IMR-90 (cell line): ENCODE measurements at regions not wholly inside any gene's neighbourhood (a gene's known extent, or its start where the extent isn't known, plus 50 kb on each side); places are given as distances from the start of the nearest gene placed in this dataset.

Source experiments
- ATAC-seq: fragments of 200-7000 bp; cut with Tn5 transposase; 2 replicates; pipeline ENCODE4 v1.9.1; 2020; ENCODE audit warnings: low read depth, mild to moderate bottlenecking, moderate library complexity
- BruUV-seq: library from RNA; stranded (reverse); fragments of 400-500 nt; replicated peaks from 2 replicates; lab custom pipeline; 2021; lab: Mats Ljungman, UMichigan
- CTCF ChIA-PET: fragments of 300-600 bp; formaldehyde crosslinking; extraction: SDS; loops from one replicate; lab custom pipeline; 2021; ENCODE audit warnings: antibody characterized with exemption; lab: Yijun Ruan, JAX
- POLR2A ChIA-PET: fragments of 300-600 bp; sonication (Branson Sonifier 250); formaldehyde crosslinking; loops from one replicate; lab custom pipeline; 2022; ENCODE audit warnings: antibody characterized with exemption; ENCODE audit not compliant: unreplicated experiment; lab: Charles Lee
- DNase-seq: peaks from one replicate; pipeline ENCODE4 v3.0.0; 2013
- H2AFZ ChIP-seq: replicated peaks from 2 replicates; pipeline ENCODE3; 2013; ENCODE audit warnings: low read length, mild to moderate bottlenecking; ENCODE audit not compliant: poor library complexity
- H2AK5ac ChIP-seq: 2 replicates; pipeline ENCODE4 v1.6.1; 2013; ENCODE audit warnings: low read depth, low read length, inconsistent platforms
- H2AK9ac ChIP-seq: replicated peaks from 2 replicates; pipeline ENCODE3; 2013; ENCODE audit warnings: mild to moderate bottlenecking, low read depth, low read length, moderate library complexity; ENCODE audit not compliant: poor library complexity
- H2BK120ac ChIP-seq: 2 replicates; pipeline ENCODE4 v1.6.1; 2013; ENCODE audit warnings: low read depth, low read length, inconsistent platforms
- H2BK15ac ChIP-seq: 3 replicates; pipeline ENCODE4 v1.6.1; 2013; ENCODE audit warnings: low read depth, low read length, inconsistent platforms
- H2BK20ac ChIP-seq: 2 replicates; pipeline ENCODE4 v1.6.1; 2013; ENCODE audit warnings: low read depth, mild to moderate bottlenecking, inconsistent platforms, low read length, moderate library complexity
- H2BK5ac ChIP-seq: 2 replicates; pipeline ENCODE4 v1.6.1; 2013; ENCODE audit warnings: mild to moderate bottlenecking, low read depth, low read length, inconsistent platforms; ENCODE audit not compliant: poor library complexity, severe bottlenecking
- H3K14ac ChIP-seq: replicated peaks from 2 replicates; pipeline ENCODE4 v1.6.1; 2013; ENCODE audit warnings: low read depth, low read length, inconsistent platforms
- H3K18ac ChIP-seq: 2 replicates; pipeline ENCODE4 v1.6.1; 2013; ENCODE audit warnings: low read depth, low read length, control low read depth
- H3K23ac ChIP-seq: 2 replicates; pipeline ENCODE4 v1.6.1; 2013; ENCODE audit warnings: low read depth, low read length, inconsistent platforms
- H3K27ac ChIP-seq: 2 replicates; pipeline ENCODE4 v1.5.1; 2013; ENCODE audit warnings: mild to moderate bottlenecking, control low read depth, low read length; ENCODE audit not compliant: insufficient read depth
- H3K27me3 ChIP-seq: 2 replicates; pipeline ENCODE4 v1.6.1; 2013; ENCODE audit warnings: low read length; ENCODE audit not compliant: control insufficient read depth, insufficient read depth
- H3K36me3 ChIP-seq: 2 replicates; pipeline ENCODE4 v1.6.1; 2013; ENCODE audit warnings: low read length, mixed read lengths; ENCODE audit not compliant: control insufficient read depth, insufficient read depth
- H3K4ac ChIP-seq: 2 replicates; pipeline ENCODE4 v1.6.1; 2013; ENCODE audit warnings: low read depth, low read length, inconsistent platforms
- H3K4me1 ChIP-seq: 2 replicates; pipeline ENCODE4 v1.6.1; 2013; ENCODE audit warnings: low read length, mixed read lengths; ENCODE audit not compliant: control insufficient read depth, insufficient read depth
- H3K4me2 ChIP-seq: 2 replicates; pipeline ENCODE4 v1.6.1; 2013; ENCODE audit warnings: low read depth, mild to moderate bottlenecking, control low read depth, low read length, moderate library complexity
- H3K4me3 ChIP-seq: 2 replicates; pipeline ENCODE4 v1.5.1; 2013; ENCODE audit warnings: low read depth, mild to moderate bottlenecking, control low read depth, low read length, moderate library complexity; ENCODE audit not compliant: insufficient read depth
- H3K56ac ChIP-seq: 2 replicates; pipeline ENCODE4 v1.6.1; 2013; ENCODE audit warnings: low read length, inconsistent platforms; ENCODE audit not compliant: insufficient read depth; ENCODE audit errors: extremely low read depth
- H3K79me1 ChIP-seq, 2 experiments: 2 replicates each; pipeline ENCODE4 v1.6.1; 2013; ENCODE audit warnings: low read length in 2 of 2, inconsistent platforms in 1 of 2, low read depth in 1 of 2
- H3K9ac ChIP-seq: 2 replicates; pipeline ENCODE4 v1.6.1; 2013; ENCODE audit warnings: low read depth, low read length, control low read depth
- H3K9me1 ChIP-seq: 2 replicates; pipeline ENCODE4 v1.6.1; 2013; ENCODE audit warnings: low read length, inconsistent platforms; ENCODE audit not compliant: insufficient read depth
- H3K9me3 ChIP-seq: 2 replicates; pipeline ENCODE4 v1.6.1; 2013; ENCODE audit warnings: low read length; ENCODE audit not compliant: control insufficient read depth, insufficient read depth
- H4K20me1 ChIP-seq: 2 replicates; pipeline ENCODE4 v1.6.1; 2013; ENCODE audit warnings: low read length, inconsistent platforms; ENCODE audit not compliant: insufficient read depth
- H4K5ac ChIP-seq: 2 replicates; pipeline ENCODE4 v1.6.1; 2013; ENCODE audit warnings: mild to moderate bottlenecking, low read depth, low read length, control low read depth
- H4K8ac ChIP-seq, 2 experiments: 2 replicates each; pipeline ENCODE4 v1.6.1; 2013; ENCODE audit warnings: low read depth in 2 of 2, low read length in 2 of 2, control low read depth in 1 of 2, inconsistent platforms in 1 of 2
- H4K91ac ChIP-seq: 2 replicates; pipeline ENCODE4 v1.6.1; 2013; ENCODE audit warnings: low read depth, low read length, inconsistent platforms; ENCODE audit not compliant: insufficient read depth
- BHLHE40 ChIP-seq: fragments of 150-350 bp; IDR thresholded peaks from 2 replicates; pipeline ENCODE4 v1.6.1; 2016; ENCODE audit warnings: mild to moderate bottlenecking, low read depth, low read length
- CHD1 ChIP-seq: IDR thresholded peaks from 2 replicates; pipeline ENCODE4 v1.6.1; 2012; ENCODE audit warnings: low read depth, low read length, improper control_type of control experiment
- CTCF ChIP-seq: conservative IDR thresholded peaks from 2 replicates; pipeline ENCODE4 v1.5.1; 2012; ENCODE audit warnings: mild to moderate bottlenecking, low read depth, low read length, improper control_type of control experiment
- FOS ChIP-seq: fragments of 150-350 bp; IDR thresholded peaks from 2 replicates; pipeline ENCODE4 v1.6.1; 2016; ENCODE audit warnings: low read depth, low read length
- MAFK ChIP-seq: IDR thresholded peaks from 2 replicates; pipeline ENCODE4 v1.6.1; 2012; ENCODE audit warnings: low read depth, low read length, improper control_type of control experiment
- MAZ ChIP-seq: IDR thresholded peaks from 2 replicates; pipeline ENCODE4 v1.6.1; 2012; ENCODE audit warnings: low read depth, mild to moderate bottlenecking, low read length, improper control_type of control experiment, moderate library complexity, borderline replicate concordance
- MXI1 ChIP-seq: IDR thresholded peaks from 2 replicates; pipeline ENCODE4 v1.6.1; 2012; ENCODE audit warnings: low read depth, mild to moderate bottlenecking, low read length, moderate library complexity, borderline replicate concordance
- NFE2L2 ChIP-seq: fragments of 150-350 bp; IDR thresholded peaks from 2 replicates; pipeline ENCODE4 v1.6.1; 2016; ENCODE audit warnings: low read depth, mild to moderate bottlenecking, low read length
- POLR2A ChIP-seq: IDR thresholded peaks from 2 replicates; pipeline ENCODE4 v1.6.1; 2012; ENCODE audit warnings: mild to moderate bottlenecking, low read depth, low read length
- RCOR1 ChIP-seq: IDR thresholded peaks from 2 replicates; pipeline ENCODE4 v1.6.1; 2012; ENCODE audit warnings: mild to moderate bottlenecking, low read length, improper control_type of control experiment; ENCODE audit not compliant: insufficient replicate concordance
- dilution Hi-C: fragments of 300-500 bp; cut with HindIII; formaldehyde crosslinking; loops from one replicate; pipeline ENCODE4 v1.14.3; 2018; ENCODE audit warnings: low sequenced_read_pairs; ENCODE audit not compliant: unreplicated experiment
- in situ Hi-C: fragments of 300-500 bp; cut with MboI; formaldehyde crosslinking; loops from 3 replicates; pipeline ENCODE4 v1.14.3; 2019; ENCODE audit warnings: low sequenced_read_pairs, inconsistent platforms, mixed read lengths
- intact Hi-C: fragments of 100-400 bp; cut with micrococcal nuclease; formaldehyde crosslinking; loops from 2 replicates; pipeline ENCODE4 v1.10.0; 2022

- no peak overlapping the region for H3K4me3 ChIP-seq
- no peak overlapping the region for H3K27ac ChIP-seq
- CTCF ChIA-PET: interaction anchor here (0.5 kb wide), 1 partner anchor 28 kb away, joined by 4 read pairs; no protein-coding TSS in a partner anchor
- no peaks in the 10 kb centered on the region for H3K9me3 ChIP-seq
- H3K23ac ChIP-seq: no peak overlapping the region
- no peaks in the 10 kb centered on the region for H3K4me1 ChIP-seq
- H3K9me1 ChIP-seq: no peaks in the 10 kb centered on the region
- H2AK5ac ChIP-seq: no peak overlapping the region
- H4K91ac ChIP-seq: no peak overlapping the region
- no peak overlapping the region for H3K14ac ChIP-seq
- H3K4me2 ChIP-seq: no peak overlapping the region
- H4K8ac ChIP-seq: no peak overlapping the region
- POLR2A ChIA-PET: no interaction called here
- dilution Hi-C loops (no loop called here), in situ Hi-C loops (no loop called here), intact Hi-C loops (no loop called here)
- no peaks in the 10 kb centered on the region for H3K27me3 ChIP-seq
- no peak overlapping the region for H2BK5ac ChIP-seq
- H2BK15ac ChIP-seq: no peak overlapping the region
- H3K18ac ChIP-seq: no peak overlapping the region
- no peak overlapping the region for H2AFZ ChIP-seq
- DNase-seq (no peak), ATAC-seq (no peak)
- H4K5ac ChIP-seq: no peak overlapping the region
- no peak overlapping the region for H2BK120ac ChIP-seq
- no peak overlapping the region for H3K4ac ChIP-seq
- TF ChIP-seq RCOR1 (no peak), CHD1 (no peak), MXI1 (no peak), MAFK (no peak), NFE2L2 (no peak), FOS (no peak), MAZ (no peak), CTCF (no peak), BHLHE40 (no peak), POLR2A (no peak)
- H4K20me1 ChIP-seq: no peaks in the 10 kb centered on the region
- BruUV-seq: no TSS peak
- H2BK20ac ChIP-seq: no peak overlapping the region
- no peak overlapping the region for H2AK9ac ChIP-seq
- no peaks in the 10 kb centered on the region for H3K79me1 ChIP-seq
- no peak overlapping the region for H3K9ac ChIP-seq
- H3K36me3 ChIP-seq: no peaks in the 10 kb centered on the region
- H3K56ac ChIP-seq: no peak overlapping the region
These were observed 769.2 kb upstream of the EPHA5 start for GRCh38 chr4:66439508-66439907.
